Ectodermal cell (in vitro differentiated cells): ENCODE measurements at regions not wholly inside any gene's neighbourhood (a gene's known extent, or its start where the extent isn't known, plus 50 kb on each side); places are given as distances from the start of the nearest gene placed in this dataset.

Source experiments
- H3K27ac ChIP-seq: 2 replicates; pipeline ENCODE4 v1.7.0; 2013; ENCODE audit warnings: mild to moderate bottlenecking, low read depth, low read length; ENCODE audit not compliant: insufficient read depth, poor library complexity, severe bottlenecking
- H3K27me3 ChIP-seq: 2 replicates; pipeline ENCODE4 v1.7.0; 2013; ENCODE audit warnings: mild to moderate bottlenecking, low read length; ENCODE audit not compliant: insufficient read depth, control insufficient read depth, poor library complexity, severe bottlenecking
- H3K36me3 ChIP-seq: one replicate; pipeline ENCODE4 v1.7.0; 2013; ENCODE audit warnings: low read length; ENCODE audit not compliant: control insufficient read depth, insufficient read depth
- H3K4me1 ChIP-seq: one replicate; pipeline ENCODE4 v1.7.0; 2013; ENCODE audit warnings: low read length; ENCODE audit not compliant: control insufficient read depth, insufficient read depth
- H3K4me3 ChIP-seq: 2 replicates; pipeline ENCODE4 v1.7.0; 2013; ENCODE audit warnings: low read depth, low read length, control low read depth; ENCODE audit not compliant: insufficient read depth
- H3K9me3 ChIP-seq: 2 replicates; pipeline ENCODE4 v1.7.0; 2013; ENCODE audit warnings: mild to moderate bottlenecking, low read length, moderate library complexity; ENCODE audit not compliant: control insufficient read depth
- WGBS, 2 experiments: methylation state at CpG; one replicate each; pipeline ENCODE4 v1.1.7; 2013; ENCODE audit warnings: missing lambda C conversion rate in 2 of 2; 5-methylcytosine and 5-hydroxymethylcytosine counted together

GRCh38 chr18:41899535-41899934 lies 55.5 kb upstream of the PIK3C3 start:
- Histone ChIP-seq H3K4me3 (no peak overlapping the region), H3K4me1 (no peaks in the 10 kb centered on the region), H3K27me3 (no peaks in the 10 kb centered on the region), H3K36me3 (no peaks in the 10 kb centered on the region), H3K27ac (no peak overlapping the region), H3K9me3 (no peaks in the 10 kb centered on the region)
- 96 to 100% methylated on average over 2 of the region's 2 CpGs for WGBS, 2 experiments

- Histone ChIP-seq H3K27me3 (no peaks in the 10 kb centered on the region), H3K4me1 (no peaks in the 10 kb centered on the region), H3K4me3 (no peak overlapping the region), H3K36me3 (no peaks in the 10 kb centered on the region), H3K27ac (no peak overlapping the region), H3K9me3 (no peaks in the 10 kb centered on the region)
Observed at GRCh38 chr18:41893432-41893831, 61.6 kb upstream of the PIK3C3 start.

GRCh38 chr18:41887100-41887499 lies 67.9 kb upstream of the PIK3C3 start:
- H3K4me1 ChIP-seq = no peaks in the 10 kb centered on the region
- 42 to 88% methylated on average over 1 of the region's 1 CpG for WGBS, 2 experiments
- H3K4me3 ChIP-seq = no peak overlapping the region
- no peaks in the 10 kb centered on the region for H3K36me3 ChIP-seq
- no peaks in the 10 kb centered on the region for H3K9me3 ChIP-seq
- H3K27ac ChIP-seq = no peak overlapping the region
- H3K27me3 ChIP-seq = no peaks in the 10 kb centered on the region

GRCh38 chr18:41886126-41886807 lies 68.8 kb upstream of the PIK3C3 start:
- 91 to 92% methylated on average over 12 of the region's 12 CpGs for WGBS, 2 experiments
- H3K4me3 ChIP-seq = no peak overlapping the region
- no peaks in the 10 kb centered on the region for H3K9me3 ChIP-seq
- no peaks in the 10 kb centered on the region for H3K27me3 ChIP-seq
- H3K27ac ChIP-seq = no peak overlapping the region
- H3K36me3 ChIP-seq = no peaks in the 10 kb centered on the region
- H3K4me1 ChIP-seq = no peaks in the 10 kb centered on the region

GRCh38 chr18:41881285-41881684 lies 73.7 kb upstream of the PIK3C3 start:
- no peak overlapping the region for H3K4me3 ChIP-seq
- WGBS, 2 experiments = 88 to 94% methylated on average over 3 of the region's 3 CpGs

GRCh38 chr18:41879256-41879655 lies 75.8 kb upstream of the PIK3C3 start:
- Histone ChIP-seq H3K36me3 (no peaks in the 10 kb centered on the region), H3K4me3 (no peak overlapping the region), H3K4me1 (no peaks in the 10 kb centered on the region), H3K27me3 (no peaks in the 10 kb centered on the region), H3K27ac (no peak overlapping the region), H3K9me3 (no peaks in the 10 kb centered on the region)
- 95 to 100% methylated on average over 1 to 2 of the region's 3 CpGs for WGBS, 2 experiments

More at GRCh38 chr18:41881285-41881684, 73.7 kb upstream of the PIK3C3 start:
- H3K4me1 ChIP-seq = no peaks in the 10 kb centered on the region
- H3K36me3 ChIP-seq = no peaks in the 10 kb centered on the region
- no peaks in the 10 kb centered on the region for H3K27me3 ChIP-seq
- no peak overlapping the region for H3K27ac ChIP-seq
- H3K9me3 ChIP-seq = no peaks in the 10 kb centered on the region

- WGBS, 2 experiments = 94 to 98% methylated on average over 3 of the region's 3 CpGs
- H3K27me3 ChIP-seq = no peaks in the 10 kb centered on the region
- no peaks in the 10 kb centered on the region for H3K4me1 ChIP-seq
- no peaks in the 10 kb centered on the region for H3K36me3 ChIP-seq
- no peak overlapping the region for H3K27ac ChIP-seq
- no peak overlapping the region for H3K4me3 ChIP-seq
- no peaks in the 10 kb centered on the region for H3K9me3 ChIP-seq
Observed at GRCh38 chr18:41875094-41875780, 79.8 kb upstream of the PIK3C3 start.

GRCh38 chr18:41873730-41874129 lies 81.3 kb upstream of the PIK3C3 start:
- Histone ChIP-seq H3K36me3 (no peaks in the 10 kb centered on the region), H3K9me3 (no peaks in the 10 kb centered on the region)

GRCh38 chr18:41872206-41872605 lies 82.8 kb upstream of the PIK3C3 start:
- no peaks in the 10 kb centered on the region for H3K27me3 ChIP-seq

More at GRCh38 chr18:41873730-41874129, 81.3 kb upstream of the PIK3C3 start:
- Histone ChIP-seq H3K4me1 (no peaks in the 10 kb centered on the region), H3K27ac (no peak overlapping the region), H3K27me3 (no peaks in the 10 kb centered on the region), H3K4me3 (no peak overlapping the region)

GRCh38 chr18:41871229-41872000 lies 83.6 kb upstream of the PIK3C3 start:
- WGBS, 2 experiments = 70 to 79% methylated on average over 4 to 6 of the region's 7 CpGs
- H3K9me3 ChIP-seq = no peaks in the 10 kb centered on the region
- H3K27me3 ChIP-seq = no peaks in the 10 kb centered on the region
- no peaks in the 10 kb centered on the region for H3K4me1 ChIP-seq
- no peak overlapping the region for H3K4me3 ChIP-seq
- no peaks in the 10 kb centered on the region for H3K36me3 ChIP-seq
- no peak overlapping the region for H3K27ac ChIP-seq

More at GRCh38 chr18:41872206-41872605, 82.8 kb upstream of the PIK3C3 start:
- Histone ChIP-seq H3K36me3 (no peaks in the 10 kb centered on the region), H3K4me3 (no peak overlapping the region), H3K9me3 (no peaks in the 10 kb centered on the region), H3K27ac (no peak overlapping the region), H3K4me1 (no peaks in the 10 kb centered on the region)
